GM21737 (cell line): ENCODE measurements at regions not wholly inside any gene's neighbourhood (a gene's known extent, or its start where the extent isn't known, plus 50 kb on each side); places are given as distances from the start of the nearest gene placed in this dataset.

Experiments used
- ATAC-seq: cut with Tn5 transposase; IDR thresholded peaks from one replicate; pipeline ENCODE4 v1.9.1; 2021; ENCODE audit warnings: mild to moderate bottlenecking, moderate library complexity; ENCODE audit not compliant: unreplicated experiment

DNA sequence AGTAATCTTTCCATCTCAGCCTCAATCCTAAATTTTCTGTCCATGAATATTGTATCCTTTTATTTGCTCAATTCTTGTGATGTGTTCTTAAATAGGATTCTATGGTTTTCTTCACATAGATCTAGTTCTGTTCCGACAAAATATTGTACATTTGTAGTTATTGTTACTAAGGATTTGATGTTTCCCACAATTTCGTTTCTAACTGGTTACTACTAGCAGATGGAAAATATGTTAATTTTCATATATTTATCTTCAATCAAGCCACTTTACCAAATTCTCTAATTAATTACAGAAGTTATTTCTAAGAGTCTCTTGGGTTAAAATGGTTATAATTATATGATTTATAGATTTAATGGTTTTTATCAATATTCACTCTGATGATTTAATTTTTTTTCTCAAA, 60.3 kb downstream of the SEC61B start:
- ATAC-seq, result no peak

- ATAC-seq, result no peak
These were observed 63.9 kb downstream of the SEC61B start for GRCh38 chr9:99285965-99286364.

DNA sequence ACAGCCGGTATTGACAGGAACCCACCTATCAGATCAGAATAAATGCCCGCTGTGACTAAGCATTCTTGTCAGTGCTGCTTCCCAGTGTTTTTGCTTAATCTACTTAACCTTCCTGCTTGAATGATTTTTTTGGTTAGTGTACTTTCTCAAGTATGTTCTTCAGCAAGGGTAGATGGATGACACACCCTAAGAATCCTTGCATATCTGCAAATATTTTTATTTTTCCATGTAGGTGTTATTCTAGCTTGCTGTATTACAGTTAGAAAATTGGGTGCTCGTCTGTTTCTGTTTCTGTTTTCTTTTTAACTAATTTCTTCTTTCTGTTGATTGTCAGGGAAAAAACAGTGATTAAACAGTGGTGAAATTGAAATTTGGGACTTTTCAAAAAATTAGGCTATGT, 64.5 kb downstream of the SEC61B start:
- ATAC-seq, result no peak

GRCh38 chr9:99287641-99288040, 65.6 kb downstream of the SEC61B start:
- ATAC-seq, result no peak

DNA sequence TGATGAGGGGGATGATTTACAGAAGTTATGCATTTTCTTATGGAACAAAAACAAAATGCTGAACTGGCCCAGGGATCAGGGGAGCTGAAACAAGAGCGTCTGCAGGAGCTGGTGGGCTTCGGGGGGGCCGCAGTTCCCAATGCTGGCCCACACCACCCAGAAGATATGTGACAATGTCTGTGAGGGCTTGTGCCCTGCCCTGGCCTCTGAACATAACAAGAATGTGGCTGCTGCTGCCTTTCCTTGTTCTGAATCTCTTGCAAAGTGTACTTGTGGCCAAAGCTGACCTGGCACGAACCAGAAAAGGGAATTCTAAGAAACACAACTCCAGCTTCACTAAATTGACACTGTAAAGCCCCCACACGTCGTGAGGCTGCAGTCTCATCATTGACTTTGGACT, 66.7 kb downstream of the SEC61B start:
- no peak for ATAC-seq

- no peak for ATAC-seq
These were observed 72.9 kb downstream of the SEC61B start for GRCh38 chr9:99294850-99295461.

DNA sequence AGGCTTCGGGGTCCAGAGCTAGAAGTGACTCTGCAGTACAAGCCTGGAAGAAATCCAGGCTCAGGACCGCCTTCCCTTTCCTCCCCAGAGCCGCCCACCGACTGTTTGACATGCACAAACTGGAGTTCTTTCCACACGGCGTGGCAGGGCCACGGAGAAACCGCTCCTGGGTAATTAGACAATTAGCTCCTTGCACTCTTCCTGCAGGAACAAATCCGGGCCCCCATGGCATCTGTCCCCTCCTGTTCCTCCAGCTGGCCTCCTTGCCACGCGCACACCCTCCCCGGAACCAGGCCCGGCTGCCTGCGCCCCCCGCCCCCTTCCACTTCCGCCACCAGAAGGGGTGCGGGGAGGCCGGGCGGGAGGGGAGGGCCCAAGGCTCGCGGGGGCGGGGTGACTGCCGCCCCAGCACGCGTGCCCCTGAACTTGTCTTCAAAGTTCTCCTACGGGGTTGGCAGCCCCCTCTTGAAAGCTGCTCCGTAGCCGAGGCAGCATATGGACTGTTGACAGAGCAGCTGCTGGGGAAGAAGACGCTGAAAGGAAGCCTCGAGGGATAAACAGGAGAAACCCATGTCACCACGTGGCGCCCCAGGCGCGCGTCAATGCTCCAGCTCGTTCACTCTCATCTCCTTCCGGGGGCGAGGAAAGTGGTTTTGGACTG, 74.3 kb downstream of the SEC61B start:
- no peak for ATAC-seq

DNA sequence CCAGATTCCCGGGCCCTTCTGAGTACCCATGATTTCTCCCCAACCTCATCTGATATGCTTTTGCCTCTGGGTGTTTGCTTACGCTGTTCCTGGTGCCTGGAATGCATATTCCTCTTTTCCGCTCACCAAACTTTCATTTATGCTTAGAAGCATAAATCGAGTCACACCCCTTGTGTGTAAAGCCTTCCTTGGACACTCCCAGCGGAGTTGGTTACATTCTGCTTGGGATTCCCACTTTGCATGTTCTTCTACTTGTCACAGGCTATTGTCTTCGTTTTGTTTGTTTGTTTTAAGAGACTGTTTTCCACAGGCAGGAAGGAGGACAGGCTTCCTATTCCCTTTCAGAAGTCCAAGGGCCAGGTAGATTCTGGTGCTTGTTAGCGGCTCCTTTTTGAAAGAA, 76.5 kb downstream of the SEC61B start:
- no peak for ATAC-seq

DNA sequence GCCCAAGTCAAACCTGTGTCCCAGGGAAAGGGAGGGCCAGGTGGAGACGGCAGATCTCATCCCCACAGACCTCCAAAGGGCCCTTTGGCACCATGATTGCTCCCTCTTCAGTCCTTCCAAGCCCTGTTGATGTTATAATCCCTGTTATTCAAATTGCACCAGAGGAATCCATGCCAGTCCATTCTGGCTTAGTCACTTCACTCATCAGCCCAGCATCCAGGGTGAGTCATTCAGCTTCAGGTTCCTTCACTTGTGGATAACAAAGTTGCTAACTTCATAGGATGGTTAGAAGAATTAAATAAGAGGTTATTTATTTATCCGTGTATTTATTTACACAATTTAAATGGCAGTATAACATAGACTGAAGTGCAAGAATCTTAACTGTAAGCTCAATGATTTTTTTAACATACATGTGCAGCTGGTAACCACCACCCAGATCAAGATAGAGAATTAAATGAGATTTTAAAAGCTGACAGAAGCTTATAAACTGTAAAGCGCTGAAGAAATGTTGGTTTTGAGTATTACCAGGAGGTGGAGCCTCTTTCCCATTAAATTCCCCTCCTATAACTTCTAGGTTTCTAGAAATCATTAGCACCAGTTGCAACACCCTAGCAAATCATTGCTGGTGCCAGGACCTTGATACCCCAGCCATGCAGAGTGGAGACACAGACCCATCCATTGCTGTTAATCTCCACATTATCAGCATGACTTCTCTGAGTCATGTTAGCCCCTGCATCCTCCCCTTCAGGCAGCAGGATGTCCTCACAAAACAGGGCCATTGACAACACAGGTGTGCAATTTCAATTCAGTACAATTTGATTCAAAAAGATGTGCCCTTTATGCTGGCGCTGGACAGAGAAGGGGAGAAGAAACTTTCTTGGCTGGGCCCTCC, 77.4 kb downstream of the SEC61B start:
- no peak for ATAC-seq

DNA sequence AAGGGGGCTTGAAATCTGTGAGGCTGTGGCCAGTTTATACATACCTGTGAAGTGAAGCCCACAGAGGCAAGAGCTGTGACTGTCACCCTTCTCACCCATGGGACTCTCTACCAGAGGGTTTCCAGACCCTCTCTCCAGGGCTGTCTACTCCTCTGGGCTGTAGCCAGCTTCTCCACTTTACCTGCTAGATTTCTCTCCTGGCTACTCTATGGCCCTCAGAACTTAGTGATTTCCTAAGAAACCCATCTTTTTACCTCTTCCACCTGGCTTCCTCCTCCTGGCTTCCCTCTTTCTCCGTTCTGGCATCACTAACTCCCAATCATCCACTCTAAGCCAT, 78.0 kb downstream of the SEC61B start:
- ATAC-seq, result no peak

DNA sequence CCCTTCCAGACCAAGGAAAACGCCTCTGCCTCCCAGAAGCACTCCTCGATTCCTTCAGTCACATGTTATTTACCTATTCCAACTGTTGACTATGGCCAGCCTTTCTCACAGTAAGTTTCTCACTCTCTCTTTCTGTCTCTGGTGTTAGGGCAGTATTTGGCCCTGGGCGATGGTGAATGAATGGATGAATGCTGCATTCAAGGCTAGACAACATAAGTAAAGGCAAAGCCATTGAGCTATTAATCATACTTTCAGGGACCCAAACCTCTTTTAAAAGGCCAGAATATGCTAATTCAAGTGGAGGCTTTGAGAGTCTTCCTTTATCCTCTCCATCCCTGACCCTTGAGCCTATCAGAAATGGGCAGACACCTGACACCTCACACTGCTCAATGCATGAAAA, 78.5 kb downstream of the SEC61B start:
- no peak for ATAC-seq

GRCh38 chr9:99303177-99303576, 81.1 kb downstream of the SEC61B start:
- no peak for ATAC-seq

- ATAC-seq, result no peak
These were observed 83.0 kb downstream of the SEC61B start for GRCh38 chr9:99305124-99305523.

GRCh38 chr9:99305820-99306811, 84.0 kb downstream of the SEC61B start:
- ATAC-seq, result no peak

GRCh38 chr9:99307851-99308250, 85.8 kb downstream of the SEC61B start:
- ATAC-seq, result no peak

GRCh38 chr9:99309141-99309939, 87.3 kb downstream of the SEC61B start:
- ATAC-seq, result no peak

GRCh38 chr9:99312736-99313135, 90.7 kb downstream of the SEC61B start:
- no peak for ATAC-seq

GRCh38 chr9:99319048-99319447, 97.0 kb downstream of the SEC61B start:
- no peak for ATAC-seq

DNA sequence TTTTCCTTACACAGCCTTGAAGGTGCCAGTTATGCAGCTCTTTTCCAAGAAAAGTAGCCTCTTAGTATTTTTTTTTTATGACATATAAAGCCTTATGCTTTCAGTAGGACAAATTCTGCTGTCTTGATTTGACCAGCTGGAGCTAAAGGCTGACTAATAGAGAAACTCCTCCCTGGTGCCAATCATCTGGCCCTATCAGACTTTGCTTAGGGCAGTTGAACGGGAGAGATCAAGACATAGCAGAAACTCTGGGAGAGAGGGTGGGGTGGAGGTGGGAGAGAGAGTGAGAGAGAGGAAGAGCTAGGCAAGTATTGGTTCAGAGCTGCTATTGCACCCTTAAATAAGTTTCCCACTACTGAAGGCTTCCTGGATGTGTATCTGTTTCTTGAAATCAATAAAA, 100.2 kb downstream of the SEC61B start:
- no peak for ATAC-seq
